ENCODE measurements at regions not wholly inside any gene's neighbourhood (a gene's known extent, or its start where the extent isn't known, plus 50 kb on each side); places are given as distances from the start of the nearest gene placed in this dataset.

DNA sequence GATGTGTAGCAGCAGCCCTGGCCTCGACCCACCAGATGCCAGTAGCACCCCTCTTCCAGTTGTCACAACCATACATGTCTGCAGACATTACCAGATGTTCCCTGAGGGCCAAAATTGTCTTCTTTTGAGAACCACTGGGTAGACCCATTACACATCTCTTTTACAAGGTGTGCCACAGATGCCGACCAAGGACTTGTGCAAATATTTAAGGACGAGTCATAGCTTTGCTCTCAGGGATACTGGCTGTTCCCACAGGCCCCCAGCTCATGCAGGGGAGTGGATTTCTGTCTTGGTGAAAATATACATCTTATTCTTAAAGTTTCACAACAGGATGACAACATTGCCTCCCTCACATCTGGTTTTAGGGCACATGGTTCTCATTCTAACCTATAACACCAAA is 59.4 kb upstream of the ZBTB18 start:
- no peak for TF ChIP-seq EP300 (IDR thresholded peaks at IDR 0.05)
- TF ChIP-seq, protein P1, sequence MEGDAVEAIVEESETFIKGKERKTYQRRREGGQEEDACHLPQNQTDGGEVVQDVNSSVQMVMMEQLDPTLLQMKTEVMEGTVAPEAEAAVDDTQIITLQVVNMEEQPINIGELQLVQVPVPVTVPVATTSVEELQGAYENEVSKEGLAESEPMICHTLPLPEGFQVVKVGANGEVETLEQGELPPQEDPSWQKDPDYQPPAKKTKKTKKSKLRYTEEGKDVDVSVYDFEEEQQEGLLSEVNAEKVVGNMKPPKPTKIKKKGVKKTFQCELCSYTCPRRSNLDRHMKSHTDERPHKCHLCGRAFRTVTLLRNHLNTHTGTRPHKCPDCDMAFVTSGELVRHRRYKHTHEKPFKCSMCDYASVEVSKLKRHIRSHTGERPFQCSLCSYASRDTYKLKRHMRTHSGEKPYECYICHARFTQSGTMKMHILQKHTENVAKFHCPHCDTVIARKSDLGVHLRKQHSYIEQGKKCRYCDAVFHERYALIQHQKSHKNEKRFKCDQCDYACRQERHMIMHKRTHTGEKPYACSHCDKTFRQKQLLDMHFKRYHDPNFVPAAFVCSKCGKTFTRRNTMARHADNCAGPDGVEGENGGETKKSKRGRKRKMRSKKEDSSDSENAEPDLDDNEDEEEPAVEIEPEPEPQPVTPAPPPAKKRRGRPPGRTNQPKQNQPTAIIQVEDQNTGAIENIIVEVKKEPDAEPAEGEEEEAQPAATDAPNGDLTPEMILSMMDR (IDR thresholded peaks at IDR 0.05): no peak
- TF ChIP-seq EHMT2 (IDR thresholded peaks at IDR 0.05; ENCODE audit: low read depth): no peak
- no peak for TF ChIP-seq CBX2 (IDR thresholded peaks at IDR 0.05; ENCODE audit: borderline replicate concordance, low read depth)
- no peak for TF ChIP-seq CHD2 (IDR thresholded peaks at IDR 0.05; ENCODE audit: low read length, partially characterized antibody)
- TF ChIP-seq HDAC2 (IDR thresholded peaks at IDR 0.05): no peak
- no peak for TF ChIP-seq FOSL2 (IDR thresholded peaks at IDR 0.05)
- no peak for TF ChIP-seq FOSL2 (CRISPR knock-in tag; IDR thresholded peaks at IDR 0.05)
- TF ChIP-seq MAFK (IDR thresholded peaks at IDR 0.05; ENCODE audit: partially characterized antibody): no peak
- no peak for TF ChIP-seq SMC3 (IDR thresholded peaks at IDR 0.05)
- TF ChIP-seq, protein P2, sequence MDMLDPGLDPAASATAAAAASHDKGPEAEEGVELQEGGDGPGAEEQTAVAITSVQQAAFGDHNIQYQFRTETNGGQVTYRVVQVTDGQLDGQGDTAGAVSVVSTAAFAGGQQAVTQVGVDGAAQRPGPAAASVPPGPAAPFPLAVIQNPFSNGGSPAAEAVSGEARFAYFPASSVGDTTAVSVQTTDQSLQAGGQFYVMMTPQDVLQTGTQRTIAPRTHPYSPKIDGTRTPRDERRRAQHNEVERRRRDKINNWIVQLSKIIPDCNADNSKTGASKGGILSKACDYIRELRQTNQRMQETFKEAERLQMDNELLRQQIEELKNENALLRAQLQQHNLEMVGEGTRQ (IDR thresholded peaks at IDR 0.05): no peak
